Parathyroid adenoma (tissue), 2 donors: ENCODE measurements at regions not wholly inside any gene's neighbourhood (a gene's known extent, or its start where the extent isn't known, plus 50 kb on each side); places are given as distances from the start of the nearest gene placed in this dataset.
"Not testable (repeated sequence)": the region's sequence is repeated elsewhere in the genome, so short reads cannot be mapped to it uniquely, and the experiment has no call there.

Source experiments
- H2AFZ ChIP-seq: fragments of 300-600 bp; sonication (generic); one replicate; pipeline ENCODE4 v1.7.0; 2017; ENCODE audit warnings: antibody characterized with exemption, mild to moderate bottlenecking
- H3K27ac ChIP-seq: fragments of 300-600 bp; sonication (generic); one replicate; pipeline ENCODE4 v1.7.0; 2017
- H3K27me3 ChIP-seq: fragments of 300-600 bp; sonication (generic); one replicate; pipeline ENCODE4 v1.7.0; 2017; ENCODE audit warnings: low read length; ENCODE audit not compliant: control insufficient read depth, insufficient read depth
- H3K36me3 ChIP-seq: fragments of 300-600 bp; sonication (generic); one replicate; pipeline ENCODE4 v1.7.0; 2017; ENCODE audit warnings: low read length; ENCODE audit not compliant: control insufficient read depth, insufficient read depth
- H3K4me1 ChIP-seq: fragments of 300-600 bp; sonication (generic); one replicate; pipeline ENCODE4 v1.7.0; 2017; ENCODE audit warnings: control low read depth
- H3K4me2 ChIP-seq: fragments of 300-600 bp; sonication (generic); one replicate; pipeline ENCODE4 v1.7.0; 2017; ENCODE audit warnings: low read length
- H3K4me3 ChIP-seq: fragments of 300-600 bp; sonication (generic); one replicate; pipeline ENCODE4 v1.7.0; 2017; ENCODE audit warnings: low read depth, low read length
- H3K79me2 ChIP-seq: fragments of 300-600 bp; sonication (generic); one replicate; pipeline ENCODE4 v1.7.0; 2017; ENCODE audit warnings: control low read depth
- H3K9ac ChIP-seq: fragments of 300-600 bp; sonication (generic); one replicate; pipeline ENCODE4 v1.7.0; 2017; ENCODE audit warnings: mild to moderate bottlenecking
- H3K9me3 ChIP-seq: fragments of 300-600 bp; sonication (generic); one replicate; pipeline ENCODE4 v1.7.0; 2017; ENCODE audit warnings: low read length; ENCODE audit not compliant: control insufficient read depth
- TF ChIP-seq, protein P1 (sequence below): fragments of 300-600 bp; sonication (generic); IDR thresholded peaks from one replicate; pipeline ENCODE4 v1.7.0; 2017; ENCODE audit warnings: antibody characterized with exemption, mild to moderate bottlenecking
- donor health status: primary hyperparathyroidism.

DNA sequence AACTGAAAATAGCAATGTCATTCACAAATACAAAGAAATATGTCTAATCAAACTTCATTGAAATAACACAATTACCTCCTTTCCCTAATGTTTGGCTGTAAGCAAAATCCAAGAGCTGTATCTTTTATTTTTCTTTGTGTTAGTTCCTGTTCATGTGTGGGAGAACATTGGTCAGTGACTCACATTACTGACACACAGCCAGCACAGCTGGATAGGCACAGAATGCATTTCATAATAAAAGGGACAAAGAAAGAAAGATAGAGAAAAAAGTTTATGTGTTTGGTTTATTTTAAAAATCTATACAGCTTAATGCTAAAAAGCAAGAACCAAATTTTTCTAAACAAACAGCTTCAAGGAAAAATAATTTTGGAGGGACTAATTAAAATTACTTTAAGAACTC lies 185.6 kb upstream of the COL3A1 start:
- H3K4me3 ChIP-seq: no peak overlapping the region
- H2AFZ ChIP-seq: no peak overlapping the region
- TF ChIP-seq, protein P1, sequence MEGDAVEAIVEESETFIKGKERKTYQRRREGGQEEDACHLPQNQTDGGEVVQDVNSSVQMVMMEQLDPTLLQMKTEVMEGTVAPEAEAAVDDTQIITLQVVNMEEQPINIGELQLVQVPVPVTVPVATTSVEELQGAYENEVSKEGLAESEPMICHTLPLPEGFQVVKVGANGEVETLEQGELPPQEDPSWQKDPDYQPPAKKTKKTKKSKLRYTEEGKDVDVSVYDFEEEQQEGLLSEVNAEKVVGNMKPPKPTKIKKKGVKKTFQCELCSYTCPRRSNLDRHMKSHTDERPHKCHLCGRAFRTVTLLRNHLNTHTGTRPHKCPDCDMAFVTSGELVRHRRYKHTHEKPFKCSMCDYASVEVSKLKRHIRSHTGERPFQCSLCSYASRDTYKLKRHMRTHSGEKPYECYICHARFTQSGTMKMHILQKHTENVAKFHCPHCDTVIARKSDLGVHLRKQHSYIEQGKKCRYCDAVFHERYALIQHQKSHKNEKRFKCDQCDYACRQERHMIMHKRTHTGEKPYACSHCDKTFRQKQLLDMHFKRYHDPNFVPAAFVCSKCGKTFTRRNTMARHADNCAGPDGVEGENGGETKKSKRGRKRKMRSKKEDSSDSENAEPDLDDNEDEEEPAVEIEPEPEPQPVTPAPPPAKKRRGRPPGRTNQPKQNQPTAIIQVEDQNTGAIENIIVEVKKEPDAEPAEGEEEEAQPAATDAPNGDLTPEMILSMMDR: no peak
- H3K4me2 ChIP-seq: no peak overlapping the region
- no peak overlapping the region for H3K9ac ChIP-seq
- no peaks in the 10 kb centered on the region for H3K27me3 ChIP-seq
- no peaks in the 10 kb centered on the region for H3K9me3 ChIP-seq
- H3K36me3 ChIP-seq: no peaks in the 10 kb centered on the region
- no peaks in the 10 kb centered on the region for H3K4me1 ChIP-seq
- H3K27ac ChIP-seq: no peak overlapping the region
- H3K79me2 ChIP-seq: no peaks in the 10 kb centered on the region

DNA sequence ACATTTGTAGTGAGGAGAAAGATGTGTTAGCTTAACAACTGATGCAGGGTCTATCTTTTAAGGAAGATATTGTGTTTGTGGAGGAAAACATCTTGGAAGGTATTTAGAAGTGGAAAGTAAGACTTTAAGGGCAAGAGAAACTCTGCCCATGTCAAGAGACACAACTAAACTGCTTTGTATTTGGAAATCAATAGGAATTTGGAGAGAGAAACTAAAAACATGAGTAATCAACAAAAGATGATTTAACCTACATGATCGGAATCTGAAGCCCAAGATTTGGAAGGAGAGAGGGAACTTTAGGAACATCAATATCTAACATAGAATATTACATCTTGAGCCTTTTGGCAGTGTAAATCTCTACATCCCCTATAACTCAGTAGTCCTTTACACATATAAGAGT lies 184.2 kb upstream of the COL3A1 start:
- H3K9me3 ChIP-seq: no peaks in the 10 kb centered on the region
- no peaks in the 10 kb centered on the region for H3K79me2 ChIP-seq
- H3K4me2 ChIP-seq: no peak overlapping the region
- no peak overlapping the region for H3K9ac ChIP-seq
- no peaks in the 10 kb centered on the region for H3K36me3 ChIP-seq
- TF ChIP-seq, protein P1: no peak
- H3K4me3 ChIP-seq: no peak overlapping the region
- H2AFZ ChIP-seq: no peak overlapping the region
- H3K4me1 ChIP-seq: no peaks in the 10 kb centered on the region
- no peak overlapping the region for H3K27ac ChIP-seq
- H3K27me3 ChIP-seq: no peaks in the 10 kb centered on the region

DNA sequence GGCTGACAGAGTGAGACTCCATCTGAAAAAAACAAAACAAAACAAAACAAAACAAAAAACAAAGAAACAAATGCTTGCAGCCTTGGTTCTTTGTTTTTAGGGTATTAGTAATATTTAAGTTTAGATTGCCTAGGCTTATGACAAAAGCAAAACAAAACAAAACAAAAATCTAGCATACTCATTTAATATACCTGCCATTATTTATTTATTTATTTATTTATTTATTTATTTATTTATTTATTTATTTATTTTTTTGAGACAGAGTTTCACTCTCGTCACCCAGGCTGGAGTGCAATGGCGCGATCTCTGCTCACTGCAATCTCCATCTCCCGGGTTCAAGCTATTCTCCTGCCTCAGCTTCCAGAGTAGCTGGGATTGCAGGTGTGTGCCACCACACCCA lies 179.7 kb upstream of the COL3A1 start:
- not testable (repeated sequence) for H2AFZ ChIP-seq, H3K4me2 ChIP-seq, H3K9ac ChIP-seq, H3K4me3 ChIP-seq, H3K4me1 ChIP-seq, H3K79me2 ChIP-seq, H3K27ac ChIP-seq, H3K27me3 ChIP-seq, H3K9me3 ChIP-seq, H3K36me3 ChIP-seq

DNA sequence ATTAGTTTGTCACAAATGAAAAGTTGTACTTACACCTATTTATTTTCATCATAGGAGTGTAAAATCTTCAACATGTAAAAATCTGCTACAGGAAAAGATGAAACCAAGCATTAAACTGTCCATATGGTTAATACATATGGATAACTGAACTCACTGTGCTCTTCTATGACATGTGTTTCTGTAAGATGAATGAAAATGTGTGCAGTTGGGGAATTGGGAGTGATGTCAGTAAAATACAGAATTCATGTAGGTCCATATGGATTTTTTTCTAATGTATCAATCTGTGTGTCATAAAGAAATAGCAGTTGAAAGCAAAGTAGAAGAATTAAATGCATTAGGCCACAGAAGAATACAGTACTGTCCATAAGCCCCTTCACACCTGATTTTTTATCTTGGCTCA lies 178.4 kb upstream of the COL3A1 start:
- Histone ChIP-seq H3K36me3 (no peaks in the 10 kb centered on the region), H3K9me3 (no peaks in the 10 kb centered on the region), H2AFZ (no peak overlapping the region), H3K4me3 (no peak overlapping the region), H3K4me1 (no peaks in the 10 kb centered on the region), H3K79me2 (no peaks in the 10 kb centered on the region), H3K4me2 (no peak overlapping the region), H3K9ac (no peak overlapping the region), H3K27ac (no peak overlapping the region), H3K27me3 (no peaks in the 10 kb centered on the region)
- TF ChIP-seq, protein P1: no peak

DNA sequence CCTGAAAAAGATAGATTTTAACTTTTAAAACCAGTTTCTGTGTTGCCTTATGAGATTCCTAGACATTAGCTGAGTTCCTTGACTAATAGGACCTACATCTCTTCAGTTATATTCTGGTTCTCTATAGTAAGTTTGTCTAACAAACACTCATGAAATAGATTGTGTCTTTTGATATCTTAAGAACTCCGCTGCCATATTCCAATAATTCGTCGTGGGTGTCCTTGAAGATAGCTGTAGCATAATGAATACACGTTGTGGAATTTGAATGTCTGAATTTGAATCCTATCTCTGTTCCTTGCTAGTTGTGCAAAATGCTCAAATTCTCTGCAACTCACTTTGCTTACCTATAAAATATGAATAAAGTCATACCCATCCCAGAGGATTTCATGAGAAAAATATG lies 176.8 kb upstream of the COL3A1 start:
- no peaks in the 10 kb centered on the region for H3K36me3 ChIP-seq
- H3K9me3 ChIP-seq: no peaks in the 10 kb centered on the region
- H3K9ac ChIP-seq: no peak overlapping the region
- H3K27ac ChIP-seq: no peak overlapping the region
- H3K79me2 ChIP-seq: no peaks in the 10 kb centered on the region
- no peaks in the 10 kb centered on the region for H3K4me1 ChIP-seq
- no peak overlapping the region for H3K4me3 ChIP-seq
- H3K4me2 ChIP-seq: no peak overlapping the region
- TF ChIP-seq, protein P1: no peak
- no peak overlapping the region for H2AFZ ChIP-seq
- H3K27me3 ChIP-seq: no peaks in the 10 kb centered on the region
